MCF 10A (cell line): ENCODE measurements at regions not wholly inside any gene's neighbourhood (a gene's known extent, or its start where the extent isn't known, plus 50 kb on each side); places are given as distances from the start of the nearest gene placed in this dataset.
A peak's percentile ranks its signal among the peaks of the same experiment; 100 is the strongest.

ENCODE experiments used
- BruUV-seq: library from RNA; stranded (reverse); fragments of 400-500 nt; replicated peaks from 2 replicates; lab custom pipeline; 2021; lab: Mats Ljungman, UMichigan
- CTCF ChIA-PET: fragments of 300-600 bp; sonication (Branson Sonifier 250); formaldehyde crosslinking; extraction: SDS; loops from one replicate; lab custom pipeline; 2021; ENCODE audit warnings: antibody characterized with exemption, inconsistent platforms; lab: Yijun Ruan, JAX
- POLR2A ChIA-PET: fragments of 300-600, 350-650 bp; sonication (Branson Sonifier 250); formaldehyde crosslinking; extraction: SDS; loops from one replicate; lab custom pipeline; 2020; ENCODE audit warnings: antibody characterized with exemption, inconsistent platforms; lab: Yijun Ruan, JAX
- DNase-seq: peaks from one replicate; pipeline ENCODE4 v3.0.0-alpha.2; 2018; ENCODE audit not compliant: unreplicated experiment
- H3K27ac Mint-ChIP-seq: one replicate; pipeline ENCODE4 v1.8.0; 2022; ENCODE audit warnings: mild to moderate bottlenecking, low read depth, mixed read lengths; ENCODE audit not compliant: unreplicated experiment
- H3K27me3 Mint-ChIP-seq: one replicate; pipeline ENCODE4 v1.8.0; 2022; ENCODE audit warnings: mixed read lengths; ENCODE audit not compliant: insufficient read depth, unreplicated experiment
- H3K36me3 Mint-ChIP-seq: one replicate; pipeline ENCODE4 v1.8.0; 2022; ENCODE audit warnings: mild to moderate bottlenecking, moderate library complexity, mixed read lengths; ENCODE audit not compliant: insufficient read depth, unreplicated experiment
- H3K4me1 Mint-ChIP-seq: one replicate; pipeline ENCODE4 v1.8.0; 2022; ENCODE audit warnings: mixed read lengths; ENCODE audit not compliant: insufficient read depth, unreplicated experiment
- H3K4me3 Mint-ChIP-seq: one replicate; pipeline ENCODE4 v1.8.0; 2022; ENCODE audit warnings: mild to moderate bottlenecking, moderate library complexity, mixed read lengths; ENCODE audit not compliant: unreplicated experiment
- H3K9me3 Mint-ChIP-seq: one replicate; pipeline ENCODE4 v1.8.0; 2022; ENCODE audit warnings: mixed read lengths; ENCODE audit not compliant: unreplicated experiment
- CTCF ChIP-seq: fragments of 200-600 bp; IDR thresholded peaks from one replicate; pipeline ENCODE4 v1.8.0; 2022; ENCODE audit warnings: antibody characterized with exemption, mild to moderate bottlenecking; ENCODE audit not compliant: unreplicated experiment
- intact Hi-C: fragments of 100-400 bp; cut with micrococcal nuclease; formaldehyde crosslinking; loops from 2 replicates; pipeline ENCODE4 v1.14.1; 2022

GRCh38 chr5:61816585-61817450 is 484.8 kb downstream of the ZSWIM6 start:
- CTCF ChIA-PET: interaction anchor here (0.6 to 2.1 kb wide), 16 partner anchors 9 to 761 kb away, joined by 3 to 8 read pairs (median 4); no protein-coding TSS in a partner anchor
- POLR2A ChIA-PET: interaction anchor here (0.7 to 3.3 kb wide), 5 partner anchors 8 to 485 kb away, joined by 3 to 11 read pairs (median 5); partner anchors contain the start of gene ZSWIM6
- Mint-ChIP-seq H3K9me3 (no peaks in the 10 kb centered on the region), H3K4me3 (no peak overlapping the region), H3K4me1 (peaks cover 14% of the 10 kb centered on the region), H3K27me3 (no peaks in the 10 kb centered on the region), H3K36me3 (no peaks in the 10 kb centered on the region), H3K27ac (no peak overlapping the region)
- intact Hi-C loops: loop anchor here (1.0 to 5.0 kb wide), 5 partner anchors 118 to 760 kb away; partner anchors contain the start of gene ZSWIM6
- no peak for TF ChIP-seq CTCF
- BruUV-seq: no TSS peak
- DNase-seq: no peak

- peak; percentile 51 for TF ChIP-seq CTCF
- no peaks in the 10 kb centered on the region for H3K36me3 Mint-ChIP-seq
- no peak overlapping the region for H3K4me3 Mint-ChIP-seq
- ChIA-PET POLR2A (interaction anchor here (0.5 to 3.3 kb wide), 6 partner anchors 9 to 486 kb away, joined by 3 to 11 read pairs (median 4); partner anchors contain the start of gene ZSWIM6), CTCF (interaction anchor here (0.6 to 2.1 kb wide), 23 partner anchors 10 to 762 kb away, joined by 3 to 8 read pairs (median 4); no protein-coding TSS in a partner anchor)
- peak; percentile 53 for DNase-seq
- intact Hi-C loops: loop anchor here (1.0 to 5.0 kb wide), 5 partner anchors 117 to 760 kb away; partner anchors contain the start of gene ZSWIM6
- H3K27me3 Mint-ChIP-seq: no peaks in the 10 kb centered on the region
- H3K27ac Mint-ChIP-seq: no peak overlapping the region
- no peaks in the 10 kb centered on the region for H3K9me3 Mint-ChIP-seq
- no TSS peak for BruUV-seq
- peaks cover 17% of the 10 kb centered on the region for H3K4me1 Mint-ChIP-seq
These were observed 485.6 kb downstream of the ZSWIM6 start for GRCh38 chr5:61817472-61818326.

GRCh38 chr5:61820836-61821235 is 485.2 kb upstream of the KIF2A start:
- no peak for TF ChIP-seq CTCF
- no peak for DNase-seq
- Mint-ChIP-seq H3K4me1 (peaks cover 17% of the 10 kb centered on the region), H3K27me3 (no peaks in the 10 kb centered on the region), H3K9me3 (no peaks in the 10 kb centered on the region), H3K36me3 (no peaks in the 10 kb centered on the region), H3K27ac (no peak overlapping the region), H3K4me3 (no peak overlapping the region)
- BruUV-seq: no TSS peak
- intact Hi-C loops: no loop called here
- POLR2A ChIA-PET: interaction anchor here (0.6 kb wide), 1 partner anchor 487 kb away, joined by 3 read pairs; no protein-coding TSS in a partner anchor
- CTCF ChIA-PET: interaction anchor here (1.6 kb wide), 1 partner anchor 162 kb away, joined by 3 read pairs; no protein-coding TSS in a partner anchor
